Ovary (tissue), 3 donors: ENCODE measurements at regions not wholly inside any gene's neighbourhood (a gene's known extent, or its start where the extent isn't known, plus 50 kb on each side); places are given as distances from the start of the nearest gene placed in this dataset.

ENCODE experiments used
- CTCF ChIP-seq, 3 donors: fragments of 450-650 bp in 2 of 3; fragments of 200-600 bp in 1 of 3; IDR thresholded peaks; one replicate each; pipeline versions ENCODE4 v1.5.1 to v1.8.0; 2016 to 2022; ENCODE audit warnings: antibody characterized with exemption in 3 of 3, mild to moderate bottlenecking in 1 of 3
- EP300 ChIP-seq: sonication (generic); formaldehyde crosslinking; IDR thresholded peaks from one replicate; pipeline ENCODE4 v1.6.1; 2017; ENCODE audit warnings: antibody characterized with exemption
- POLR2A ChIP-seq: fragments of 450-650 bp; IDR thresholded peaks from one replicate; pipeline ENCODE4 v1.6.1; 2017; ENCODE audit warnings: antibody characterized with exemption, mild to moderate bottlenecking, moderate library complexity
- donor health status: DM: no; HTN: no; CAD: no.

- TF ChIP-seq CTCF (IDR thresholded peaks at IDR 0.05) (no peak), POLR2A (no peak), EP300 (no peak)
Observed at GRCh38 chr1:196074182-196074581, 534.1 kb downstream of the KCNT2 start.
